Panc1 (cell line): ENCODE measurements at regions not wholly inside any gene's neighbourhood (a gene's known extent, or its start where the extent isn't known, plus 50 kb on each side); places are given as distances from the start of the nearest gene placed in this dataset.

Source experiments
- ATAC-seq: fragments of 200-7000 bp; cut with Tn5 transposase; 2 replicates; pipeline ENCODE4 v1.9.1; 2020; ENCODE audit warnings: mild to moderate bottlenecking, moderate library complexity
- BruUV-seq: library from RNA; stranded (reverse); fragments of 400-500 nt; replicated peaks from 2 replicates; lab custom pipeline; 2021; lab: Mats Ljungman, UMichigan
- CTCF ChIA-PET: fragments of 300-600 bp; sonication (Branson Sonifier 250); formaldehyde crosslinking; loops from one replicate; lab custom pipeline; 2022; ENCODE audit warnings: antibody characterized with exemption; lab: Charles Lee
- POLR2A ChIA-PET: fragments of 300-600 bp; sonication (Branson Sonifier 250); formaldehyde crosslinking; loops from one replicate; lab custom pipeline; 2022; ENCODE audit warnings: antibody characterized with exemption; lab: Charles Lee
- DNase-seq: peaks from one replicate; pipeline ENCODE4 v3.0.0-alpha.2; 2010; ENCODE audit warnings: low read depth, low spot score
- H3K27ac ChIP-seq: 2 replicates; pipeline ENCODE4 v1.5.1; 2011; ENCODE audit warnings: mild to moderate bottlenecking, low read length, inconsistent platforms
- H3K27me3 ChIP-seq: fragments of 200-500 bp; sonication (Bioruptor generic); 2 replicates; pipeline ENCODE4 v1.6.0; 2014; ENCODE audit warnings: low read length, inconsistent platforms; ENCODE audit not compliant: control insufficient read depth, insufficient read depth
- H3K36me3 ChIP-seq: fragments of 200-500 bp; sonication (Bioruptor generic); 2 replicates; pipeline ENCODE4 v1.5.1; 2014; ENCODE audit warnings: inconsistent platforms, mild to moderate bottlenecking, low read length, moderate library complexity; ENCODE audit not compliant: control insufficient read depth, insufficient read depth
- H3K4me1 ChIP-seq: 2 replicates; pipeline ENCODE4 v1.5.1; 2011; ENCODE audit warnings: inconsistent platforms, mild to moderate bottlenecking, low read length, moderate library complexity; ENCODE audit not compliant: control insufficient read depth, insufficient read depth
- H3K4me3 ChIP-seq, 2 experiments: 2 replicates each; pipeline ENCODE4 v1.5.1; 2011 to 2012; ENCODE audit warnings: low read depth in 2 of 2, low read length in 2 of 2, mild to moderate bottlenecking in 2 of 2, inconsistent platforms in 1 of 2, moderate library complexity in 1 of 2
- H3K9me3 ChIP-seq: fragments of 200-500 bp; sonication (Bioruptor generic); 2 replicates; pipeline ENCODE4 v1.5.1; 2014; ENCODE audit warnings: low read depth, mild to moderate bottlenecking, inconsistent platforms, low read length, moderate library complexity; ENCODE audit not compliant: control insufficient read depth, insufficient read depth
- CTCF ChIP-seq: fragments of 450-650 bp; IDR thresholded peaks from 2 replicates; pipeline ENCODE4 v1.5.1; 2017; ENCODE audit warnings: mild to moderate bottlenecking
- POLR2AphosphoS5 ChIP-seq: IDR thresholded peaks from 2 replicates; pipeline ENCODE4 v1.6.1; 2012; ENCODE audit warnings: mild to moderate bottlenecking, low read depth, low read length, moderate library complexity
- SIN3A ChIP-seq: IDR thresholded peaks from 2 replicates; pipeline ENCODE4 v1.6.1; 2012; ENCODE audit warnings: low read depth, mild to moderate bottlenecking, low read length, moderate library complexity, borderline replicate concordance; ENCODE audit not compliant: insufficient read depth
- TCF7L2 ChIP-seq: IDR thresholded peaks from 2 replicates; pipeline ENCODE4 v1.6.1; 2011; ENCODE audit warnings: mild to moderate bottlenecking, low read depth, low read length, inconsistent platforms
- in situ Hi-C: cut with HindIII; loops from 2 replicates; pipeline ENCODE4 v1.10.0; 2016; ENCODE audit warnings: low sequenced_read_pairs, low pct_unique_long_range_greater_than_20kb
- intact Hi-C: fragments of 100-400 bp; cut with micrococcal nuclease; formaldehyde crosslinking; loops from one replicate; pipeline ENCODE4 v1.10.0; 2022; ENCODE audit not compliant: unreplicated experiment
- TF ChIP-seq, protein P1 (sequence below), 2 experiments: IDR thresholded peaks; 2 replicates each; pipeline ENCODE4 v1.6.1; 2011 to 2012; ENCODE audit warnings: low read depth in 2 of 2, control low read depth in 1 of 2, low read length in 1 of 2, mild to moderate bottlenecking in 1 of 2, moderate library complexity in 1 of 2; ENCODE audit not compliant: insufficient read depth in 1 of 2

- Histone ChIP-seq H3K27me3 (no peaks in the 10 kb centered on the region), H3K36me3 (no peaks in the 10 kb centered on the region), H3K27ac (no peak overlapping the region), H3K4me1 (no peaks in the 10 kb centered on the region), H3K4me3 (no peak overlapping the region), H3K9me3 (no peaks in the 10 kb centered on the region)
- intact Hi-C loops = no loop called here
- no TSS peak for BruUV-seq
- ChIA-PET CTCF (no interaction called here), POLR2A (no interaction called here)
- in situ Hi-C loops = no loop called here
- TF ChIP-seq TCF7L2 = no peak
- TF ChIP-seq POLR2AphosphoS5 = no peak
- peak; percentile 51; the same call in 1 of the 2 replicates for TF ChIP-seq CTCF
- ATAC-seq = no peak
- DNase-seq = no peak
Observed at GRCh38 chrX:83008415-83008814, 499.7 kb upstream of the POU3F4 start.

GRCh38 chrX:83019258-83019657, 488.8 kb upstream of the POU3F4 start:
- ChIA-PET POLR2A (no interaction called here), CTCF (no interaction called here)
- Histone ChIP-seq H3K36me3 (no peaks in the 10 kb centered on the region), H3K4me1 (no peaks in the 10 kb centered on the region), H3K27ac (no peak overlapping the region), H3K9me3 (no peaks in the 10 kb centered on the region), H3K27me3 (no peaks in the 10 kb centered on the region), H3K4me3 (no peak overlapping the region)
- intact Hi-C loops = no loop called here
- no peak for ATAC-seq
- no peak for DNase-seq
- TF ChIP-seq POLR2AphosphoS5 = no peak
- no peak for TF ChIP-seq SIN3A
- TF ChIP-seq, protein P1, sequence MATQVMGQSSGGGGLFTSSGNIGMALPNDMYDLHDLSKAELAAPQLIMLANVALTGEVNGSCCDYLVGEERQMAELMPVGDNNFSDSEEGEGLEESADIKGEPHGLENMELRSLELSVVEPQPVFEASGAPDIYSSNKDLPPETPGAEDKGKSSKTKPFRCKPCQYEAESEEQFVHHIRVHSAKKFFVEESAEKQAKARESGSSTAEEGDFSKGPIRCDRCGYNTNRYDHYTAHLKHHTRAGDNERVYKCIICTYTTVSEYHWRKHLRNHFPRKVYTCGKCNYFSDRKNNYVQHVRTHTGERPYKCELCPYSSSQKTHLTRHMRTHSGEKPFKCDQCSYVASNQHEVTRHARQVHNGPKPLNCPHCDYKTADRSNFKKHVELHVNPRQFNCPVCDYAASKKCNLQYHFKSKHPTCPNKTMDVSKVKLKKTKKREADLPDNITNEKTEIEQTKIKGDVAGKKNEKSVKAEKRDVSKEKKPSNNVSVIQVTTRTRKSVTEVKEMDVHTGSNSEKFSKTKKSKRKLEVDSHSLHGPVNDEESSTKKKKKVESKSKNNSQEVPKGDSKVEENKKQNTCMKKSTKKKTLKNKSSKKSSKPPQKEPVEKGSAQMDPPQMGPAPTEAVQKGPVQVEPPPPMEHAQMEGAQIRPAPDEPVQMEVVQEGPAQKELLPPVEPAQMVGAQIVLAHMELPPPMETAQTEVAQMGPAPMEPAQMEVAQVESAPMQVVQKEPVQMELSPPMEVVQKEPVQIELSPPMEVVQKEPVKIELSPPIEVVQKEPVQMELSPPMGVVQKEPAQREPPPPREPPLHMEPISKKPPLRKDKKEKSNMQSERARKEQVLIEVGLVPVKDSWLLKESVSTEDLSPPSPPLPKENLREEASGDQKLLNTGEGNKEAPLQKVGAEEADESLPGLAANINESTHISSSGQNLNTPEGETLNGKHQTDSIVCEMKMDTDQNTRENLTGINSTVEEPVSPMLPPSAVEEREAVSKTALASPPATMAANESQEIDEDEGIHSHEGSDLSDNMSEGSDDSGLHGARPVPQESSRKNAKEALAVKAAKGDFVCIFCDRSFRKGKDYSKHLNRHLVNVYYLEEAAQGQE (IDR thresholded peaks at IDR 0.05; ENCODE audit: insufficient read depth in 1 of 2, low read depth in 2 of 2, low read length in 1 of 2) = no peak
- TF ChIP-seq TCF7L2 = no peak
- TF ChIP-seq CTCF = no peak
- no TSS peak for BruUV-seq
- in situ Hi-C loops = no loop called here
